ENCODE measurements at regions not wholly inside any gene's neighbourhood (a gene's known extent, or its start where the extent isn't known, plus 50 kb on each side); places are given as distances from the start of the nearest gene placed in this dataset.
"Not testable (repeated sequence)": the region's sequence is repeated elsewhere in the genome, so short reads cannot be mapped to it uniquely, and the experiment has no call there.

- in situ Hi-C loops (cut with MboI; ENCODE audit: low pct_unique_long_range_greater_than_20kb in 2 of 9, low sequenced_read_pairs in 9 of 9, unreplicated experiment in 9 of 9), result no loop called here
These were observed 82.9 kb downstream of the ZNF737 start for GRCh38 chr19:20482721-20483120.

GRCh38 chr19:20481736-20482135 is 83.8 kb downstream of the ZNF737 start:
- no peak overlapping the region for H3K4me3 ChIP-seq
- WGBS, 10 experiments, result 0 to 67% (median 16%) methylated on average over 1 of the region's 1 CpG; no CpG with 5 or more reads in 6 of the 10 experiments
- H3K27ac ChIP-seq, result no peak overlapping the region
- H3K4me1 ChIP-seq (replicated peaks in 1 of 2), result no peaks in the 10 kb centered on the region
- ATAC-seq (replicated peaks in 6 of 8), result no peak
- in situ Hi-C loops (cut with MboI; ENCODE audit: low pct_unique_long_range_greater_than_20kb in 2 of 9, low sequenced_read_pairs in 9 of 9, unreplicated experiment in 9 of 9), result no loop called here

More at GRCh38 chr19:20482721-20483120, 82.9 kb downstream of the ZNF737 start:
- H3K4me3 ChIP-seq, result no peak overlapping the region
- H3K27ac ChIP-seq, result no peak overlapping the region
- 0% methylated on average over 1 of the region's 2 CpGs; no CpG with 5 or more reads in 7 of the 10 experiments for WGBS, 10 experiments
- H3K4me1 ChIP-seq (replicated peaks in 1 of 2), result no peaks in the 10 kb centered on the region
- ATAC-seq (replicated peaks in 6 of 8), result no peak

GRCh38 chr19:20479483-20479882 is 86.1 kb downstream of the ZNF737 start:
- in situ Hi-C loops (cut with MboI; ENCODE audit: low pct_unique_long_range_greater_than_20kb in 2 of 9, low sequenced_read_pairs in 9 of 9, unreplicated experiment in 9 of 9), result no loop called here
- H3K27ac ChIP-seq, result no peak overlapping the region
- H3K4me3 ChIP-seq, result no peak overlapping the region
- H3K4me1 ChIP-seq (replicated peaks in 1 of 2), result no peaks in the 10 kb centered on the region
- WGBS, 10 experiments, result 0 to 100% (median 65%) methylated on average over 1 to 3 of the region's 3 CpGs; no CpG with 5 or more reads in 3 of the 10 experiments
- ATAC-seq (replicated peaks in 6 of 8), result no peak

GRCh38 chr19:20478936-20479335 is 86.6 kb downstream of the ZNF737 start:
- Histone ChIP-seq H3K4me3 (no peak overlapping the region), H3K27ac (no peak overlapping the region), H3K4me1 (replicated peaks in 1 of 2) (no peaks in the 10 kb centered on the region)
- in situ Hi-C loops (cut with MboI; ENCODE audit: low pct_unique_long_range_greater_than_20kb in 2 of 9, low sequenced_read_pairs in 9 of 9, unreplicated experiment in 9 of 9), result no loop called here
- 10 to 83% (median 80%) methylated on average over 1 to 2 of the region's 3 CpGs; no CpG with 5 or more reads in 5 of the 10 experiments for WGBS, 10 experiments
- ATAC-seq (replicated peaks in 6 of 8), result no peak

- H3K4me3 ChIP-seq, result no peak overlapping the region
- no peaks in the 10 kb centered on the region for H3K4me1 ChIP-seq (replicated peaks in 1 of 2)
- no peak overlapping the region for H3K27ac ChIP-seq
- 20 to 100% (median 81%) methylated on average over 1 to 5 of the region's 13 CpGs; no CpG with 5 or more reads in 4 of the 10 experiments for WGBS, 10 experiments
- no peak for ATAC-seq (replicated peaks in 6 of 8)
- in situ Hi-C loops (cut with MboI; ENCODE audit: low pct_unique_long_range_greater_than_20kb in 2 of 9, low sequenced_read_pairs in 9 of 9, unreplicated experiment in 9 of 9), result no loop called here
These were observed 92.7 kb downstream of the ZNF737 start for GRCh38 chr19:20472854-20473253.

- ATAC-seq (replicated peaks in 6 of 8), result no peak
- H3K4me3 ChIP-seq, result no peak overlapping the region
- WGBS, 10 experiments, result 50 to 100% (median 61%) methylated on average over 1 to 4 of the region's 4 CpGs; no CpG with 5 or more reads in 4 of the 10 experiments
These were observed 94.2 kb downstream of the ZNF737 start for GRCh38 chr19:20471431-20471830.

GRCh38 chr19:20470345-20471135 is 95.0 kb downstream of the ZNF737 start:
- in situ Hi-C loops (cut with MboI; ENCODE audit: low pct_unique_long_range_greater_than_20kb in 2 of 9, low sequenced_read_pairs in 9 of 9, unreplicated experiment in 9 of 9), result no loop called here
- ATAC-seq (replicated peaks in 6 of 8), result no peak
- WGBS, 10 experiments, result 0 to 67% (median 58%) methylated on average over 1 to 3 of the region's 4 CpGs; no CpG with 5 or more reads in 5 of the 10 experiments

More at GRCh38 chr19:20471431-20471830, 94.2 kb downstream of the ZNF737 start:
- in situ Hi-C loops (cut with MboI; ENCODE audit: low pct_unique_long_range_greater_than_20kb in 2 of 9, low sequenced_read_pairs in 9 of 9, unreplicated experiment in 9 of 9), result no loop called here
- H3K4me1 ChIP-seq (replicated peaks in 1 of 2), result no peaks in the 10 kb centered on the region
- no peak overlapping the region for H3K27ac ChIP-seq

GRCh38 chr19:20466638-20466990 is 99.0 kb downstream of the ZNF737 start:
- H3K4me1 ChIP-seq (replicated peaks in 1 of 2); ATAC-seq (replicated peaks in 6 of 8); H3K4me3 ChIP-seq; H3K27ac ChIP-seq; in situ Hi-C loops (cut with MboI; ENCODE audit: low pct_unique_long_range_greater_than_20kb in 2 of 9, low sequenced_read_pairs in 9 of 9, unreplicated experiment in 9 of 9): not testable (repeated sequence)

More at GRCh38 chr19:20470345-20471135, 95.0 kb downstream of the ZNF737 start:
- no peak overlapping the region for H3K4me3 ChIP-seq
- no peak overlapping the region for H3K27ac ChIP-seq
- H3K4me1 ChIP-seq (replicated peaks in 1 of 2), result no peaks in the 10 kb centered on the region

- H3K27ac ChIP-seq; H3K4me1 ChIP-seq (replicated peaks in 1 of 2); ATAC-seq (replicated peaks in 6 of 8); H3K4me3 ChIP-seq; in situ Hi-C loops (cut with MboI; ENCODE audit: low pct_unique_long_range_greater_than_20kb in 2 of 9, low sequenced_read_pairs in 9 of 9, unreplicated experiment in 9 of 9): not testable (repeated sequence)
- WGBS, 10 experiments, result 0 to 100% (median 40%) methylated on average over 1 to 3 of the region's 5 CpGs; no CpG with 5 or more reads in 3 of the 10 experiments
These were observed 99.5 kb downstream of the ZNF737 start for GRCh38 chr19:20465922-20466637.

GRCh38 chr19:20453425-20453935 is 112.1 kb downstream of the ZNF737 start:
- Histone ChIP-seq H3K4me3 (no peak overlapping the region), H3K27ac (no peak overlapping the region), H3K4me1 (replicated peaks in 1 of 2) (no peaks in the 10 kb centered on the region)
- in situ Hi-C loops (cut with MboI; ENCODE audit: low pct_unique_long_range_greater_than_20kb in 2 of 9, low sequenced_read_pairs in 9 of 9, unreplicated experiment in 9 of 9), result no loop called here
- ATAC-seq (replicated peaks in 6 of 8), result no peak
- 0 to 86% (median 31%) methylated on average over 1 of the region's 2 CpGs; no CpG with 5 or more reads in 6 of the 10 experiments for WGBS, 10 experiments

GRCh38 chr19:20444202-20444885 is 121.2 kb downstream of the ZNF737 start:
- WGBS, 10 experiments, result 0 to 66% (median 16%) methylated on average over 1 to 5 of the region's 5 CpGs; no CpG with 5 or more reads in 2 of the 10 experiments
- no peak overlapping the region for H3K4me3 ChIP-seq
- no peak overlapping the region for H3K27ac ChIP-seq
- ATAC-seq (replicated peaks in 6 of 8), result no peak
- in situ Hi-C loops (cut with MboI; ENCODE audit: low pct_unique_long_range_greater_than_20kb in 2 of 9, low sequenced_read_pairs in 9 of 9, unreplicated experiment in 9 of 9), result no loop called here
- H3K4me1 ChIP-seq (replicated peaks in 1 of 2), result no peaks in the 10 kb centered on the region

GRCh38 chr19:20432266-20432842 is 133.2 kb downstream of the ZNF737 start:
- H3K4me3 ChIP-seq; H3K27ac ChIP-seq; in situ Hi-C loops (cut with MboI; ENCODE audit: low pct_unique_long_range_greater_than_20kb in 2 of 9, low sequenced_read_pairs in 9 of 9, unreplicated experiment in 9 of 9); H3K4me1 ChIP-seq (replicated peaks in 1 of 2); ATAC-seq (replicated peaks in 6 of 8): not testable (repeated sequence)
- WGBS, 10 experiments, result 0 to 86% (median 60%) methylated on average over 1 to 3 of the region's 4 CpGs; no CpG with 5 or more reads in 3 of the 10 experiments
